Mucosa of descending colon (tissue), 3 donors: ENCODE measurements at regions not wholly inside any gene's neighbourhood (a gene's known extent, or its start where the extent isn't known, plus 50 kb on each side); places are given as distances from the start of the nearest gene placed in this dataset.

ENCODE experiments used
- ATAC-seq: fragments of 200-7000 bp; cut with Tn5 transposase; one replicate; pipeline ENCODE4 v1.9.1; 2020; ENCODE audit warnings: mild to moderate bottlenecking, moderate library complexity
- DNase-seq, 3 donors: peaks; one replicate each; pipeline ENCODE4 v3.0.0-alpha.2; 2020
- H3K36me3 ChIP-seq: fragments of 200-600 bp; one replicate; pipeline ENCODE4 v1.8.0; 2021; ENCODE audit warnings: low read depth, mild to moderate bottlenecking
- H3K4me1 ChIP-seq: fragments of 200-600 bp; one replicate; pipeline ENCODE4 v1.8.0; 2021; ENCODE audit warnings: low read depth, mild to moderate bottlenecking
- H3K4me3 ChIP-seq: fragments of 200-600 bp; one replicate; pipeline ENCODE4 v1.8.0; 2021; ENCODE audit warnings: mild to moderate bottlenecking
- H3K9me3 ChIP-seq: fragments of 200-600 bp; one replicate; pipeline ENCODE4 v1.8.0; 2021; ENCODE audit warnings: mild to moderate bottlenecking
- intact Hi-C, 2 donors: fragments of 100-400 bp; cut with DNase I in 1 of 2; cut with micrococcal nuclease in 1 of 2; formaldehyde crosslinking; loops; one replicate each; pipeline versions ENCODE4 v1.11.0 to v1.11.1; 2022; cut with DNase I, micrococcal nuclease
- TF ChIP-seq, protein P1 (sequence below): fragments of 200-600 bp; IDR thresholded peaks from one replicate; pipeline ENCODE4 v1.8.0; 2022; ENCODE audit warnings: antibody characterized with exemption, mild to moderate bottlenecking
- donor health status: DM: no; HTN: no; CAD: no; lungs with moderate emphysema.
- donor health status: DM: no; HTN: no; CAD: no.
- donor health status: DM: no; HTN: yes; CAD: no.

DNA sequence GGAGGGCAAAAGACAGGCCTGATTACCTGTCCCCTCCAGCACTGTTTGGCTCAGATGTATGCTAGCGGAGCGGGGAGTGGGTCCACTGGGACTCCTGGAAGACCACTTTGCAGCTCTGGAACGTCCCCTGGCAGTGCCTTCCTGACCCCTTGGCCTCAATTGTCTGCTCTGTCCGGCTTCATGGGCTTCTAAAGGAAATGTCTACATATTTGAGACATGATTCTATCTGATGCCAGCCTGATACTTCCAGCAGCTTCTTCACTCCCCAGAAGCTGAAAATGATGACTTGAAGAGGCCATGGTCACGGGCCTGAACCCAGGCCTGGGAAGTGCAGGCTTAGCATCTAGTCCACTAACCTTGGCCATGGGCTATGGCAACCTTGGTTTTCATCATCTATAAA is 112.1 kb downstream of the ACAA2 start:
- no peaks in the 10 kb centered on the region for H3K36me3 ChIP-seq
- no peak overlapping the region for H3K4me3 ChIP-seq
- DNase-seq, result no peak
- no peaks in the 10 kb centered on the region for H3K4me1 ChIP-seq
- no peaks in the 10 kb centered on the region for H3K9me3 ChIP-seq
- TF ChIP-seq, protein P1, sequence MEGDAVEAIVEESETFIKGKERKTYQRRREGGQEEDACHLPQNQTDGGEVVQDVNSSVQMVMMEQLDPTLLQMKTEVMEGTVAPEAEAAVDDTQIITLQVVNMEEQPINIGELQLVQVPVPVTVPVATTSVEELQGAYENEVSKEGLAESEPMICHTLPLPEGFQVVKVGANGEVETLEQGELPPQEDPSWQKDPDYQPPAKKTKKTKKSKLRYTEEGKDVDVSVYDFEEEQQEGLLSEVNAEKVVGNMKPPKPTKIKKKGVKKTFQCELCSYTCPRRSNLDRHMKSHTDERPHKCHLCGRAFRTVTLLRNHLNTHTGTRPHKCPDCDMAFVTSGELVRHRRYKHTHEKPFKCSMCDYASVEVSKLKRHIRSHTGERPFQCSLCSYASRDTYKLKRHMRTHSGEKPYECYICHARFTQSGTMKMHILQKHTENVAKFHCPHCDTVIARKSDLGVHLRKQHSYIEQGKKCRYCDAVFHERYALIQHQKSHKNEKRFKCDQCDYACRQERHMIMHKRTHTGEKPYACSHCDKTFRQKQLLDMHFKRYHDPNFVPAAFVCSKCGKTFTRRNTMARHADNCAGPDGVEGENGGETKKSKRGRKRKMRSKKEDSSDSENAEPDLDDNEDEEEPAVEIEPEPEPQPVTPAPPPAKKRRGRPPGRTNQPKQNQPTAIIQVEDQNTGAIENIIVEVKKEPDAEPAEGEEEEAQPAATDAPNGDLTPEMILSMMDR, result no peak
- ATAC-seq, result no peak
- intact Hi-C loops, result no loop called here

DNA sequence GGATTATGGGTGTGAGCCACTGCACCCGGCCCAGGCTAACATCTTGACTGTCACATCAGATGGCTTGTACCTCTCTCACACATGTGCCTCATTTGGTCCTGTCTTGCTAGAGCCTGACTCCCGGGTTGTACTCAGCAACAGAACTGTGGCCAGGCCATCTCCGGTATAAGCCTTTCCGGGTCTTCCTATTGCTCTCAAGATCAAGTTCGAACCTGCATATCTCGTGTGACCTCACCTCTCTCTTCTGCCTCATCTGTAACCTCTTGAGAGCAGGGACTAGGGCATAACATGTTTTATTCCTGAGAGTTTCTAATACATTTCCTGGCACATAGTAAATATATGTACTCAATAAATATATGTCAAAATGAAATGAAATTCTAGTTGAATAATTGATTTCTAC is 114.0 kb downstream of the ACAA2 start:
- no peaks in the 10 kb centered on the region for H3K36me3 ChIP-seq
- H3K9me3 ChIP-seq, result no peaks in the 10 kb centered on the region
- no peak for DNase-seq
- TF ChIP-seq, protein P1, result no peak
- intact Hi-C loops, result no loop called here
- no peaks in the 10 kb centered on the region for H3K4me1 ChIP-seq
- no peak for ATAC-seq
- H3K4me3 ChIP-seq, result no peak overlapping the region

DNA sequence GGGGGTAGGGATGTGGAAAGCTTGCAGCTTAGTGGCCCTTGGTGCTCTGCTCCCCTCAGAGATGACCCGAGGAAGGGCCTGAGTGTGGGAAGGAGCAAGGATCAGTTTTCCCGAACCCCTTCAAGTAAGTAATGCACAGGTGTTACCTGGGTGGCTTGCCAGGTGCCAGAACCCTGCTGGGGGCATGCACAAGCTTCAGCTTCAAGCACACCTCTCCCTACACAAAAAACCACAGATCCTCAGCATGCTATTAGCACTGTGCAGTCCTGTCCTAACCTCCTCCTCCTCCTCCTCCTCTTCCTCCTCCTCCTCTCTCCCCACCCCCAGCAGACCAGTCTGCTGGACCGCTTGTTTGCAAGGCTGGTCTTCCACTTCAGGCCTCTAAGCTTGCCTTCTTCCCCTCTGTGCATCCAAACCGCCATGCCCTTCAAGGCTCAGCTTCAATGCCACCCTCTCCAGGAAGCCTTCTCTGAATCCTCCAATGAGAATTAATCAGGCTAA is 114.8 kb downstream of the ACAA2 start:
- DNase-seq (no peak), ATAC-seq (no peak)
- Histone ChIP-seq H3K36me3 (no peaks in the 10 kb centered on the region), H3K4me3 (no peak overlapping the region), H3K9me3 (no peaks in the 10 kb centered on the region), H3K4me1 (no peaks in the 10 kb centered on the region)
- intact Hi-C loops, result no loop called here
- TF ChIP-seq, protein P1, result no peak

DNA sequence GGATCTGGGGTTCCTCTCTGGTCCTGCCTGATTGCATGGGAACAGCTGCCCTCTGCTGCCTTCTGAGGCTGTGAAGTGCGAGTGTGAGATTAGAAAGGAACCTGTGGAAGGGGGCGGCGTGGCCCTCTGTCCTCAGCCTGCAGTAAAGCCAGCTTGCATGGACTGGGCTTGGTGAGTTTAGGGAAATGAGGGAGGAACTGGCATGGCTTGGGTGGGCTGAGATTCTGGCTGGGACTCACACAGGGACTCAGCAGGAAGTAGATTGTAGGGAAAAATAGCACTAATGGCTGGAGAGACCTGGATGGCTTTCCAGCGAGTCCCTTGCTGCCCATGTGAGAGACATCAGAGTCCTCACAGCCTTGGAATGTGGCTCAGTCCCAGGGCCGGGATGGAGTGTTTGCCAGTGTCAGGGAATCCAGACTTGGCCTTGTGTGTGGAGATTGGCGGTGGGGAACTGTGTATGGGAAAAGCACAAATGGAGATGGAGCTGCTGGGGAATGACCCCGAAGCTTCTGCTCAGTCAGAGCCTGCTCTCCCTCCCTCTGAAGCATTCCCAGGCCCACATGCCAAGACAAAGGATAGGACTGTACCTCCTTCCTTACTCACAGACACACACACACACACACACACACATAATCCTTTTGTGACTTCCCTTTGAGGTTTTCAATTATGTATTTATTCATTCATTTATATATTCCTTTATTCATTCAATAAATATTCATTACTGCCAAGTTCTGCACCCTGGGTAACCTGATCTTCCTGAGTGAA is 115.4 kb downstream of the ACAA2 start:
- intact Hi-C loops, result no loop called here
- no peak for DNase-seq
- peak; percentile 30 for ATAC-seq
- Histone ChIP-seq H3K36me3 (no peaks in the 10 kb centered on the region), H3K4me1 (no peaks in the 10 kb centered on the region), H3K4me3 (no peak overlapping the region), H3K9me3 (no peaks in the 10 kb centered on the region)
- TF ChIP-seq, protein P1, result no peak

DNA sequence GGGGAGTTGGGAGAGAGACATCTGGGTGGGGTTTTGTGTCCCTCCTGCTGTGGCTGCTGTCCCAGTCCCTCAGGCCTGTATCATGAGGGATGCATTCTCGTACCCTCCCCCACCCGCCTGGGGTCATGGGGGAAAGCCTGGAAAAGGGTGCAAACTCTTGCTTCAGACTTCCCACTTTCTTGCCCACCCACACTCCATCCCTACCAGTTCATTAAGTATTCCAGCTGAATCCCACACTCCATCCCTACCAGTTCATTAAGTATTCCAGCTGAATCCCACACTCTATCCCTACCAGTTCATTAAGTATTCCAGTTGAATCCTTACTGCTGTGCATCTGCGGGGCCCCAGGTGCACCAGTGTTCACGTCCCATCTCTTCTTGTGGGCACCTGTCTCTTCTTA is 116.3 kb downstream of the ACAA2 start:
- intact Hi-C loops, result no loop called here
- Histone ChIP-seq H3K9me3 (no peaks in the 10 kb centered on the region), H3K4me1 (no peaks in the 10 kb centered on the region), H3K4me3 (no peak overlapping the region), H3K36me3 (no peaks in the 10 kb centered on the region)
- DNase-seq (no peak), ATAC-seq (no peak)
- TF ChIP-seq, protein P1, result no peak
